IPS DF 6.9 (cell line): ENCODE measurements at regions not wholly inside any gene's neighbourhood (a gene's known extent, or its start where the extent isn't known, plus 50 kb on each side); places are given as distances from the start of the nearest gene placed in this dataset.
"Not testable (repeated sequence)": the region's sequence is repeated elsewhere in the genome, so short reads cannot be mapped to it uniquely, and the experiment has no call there.

Experiments
- DNase-seq: peaks from one replicate; pipeline ENCODE4 v3.0.0-alpha.2; 2013; ENCODE audit warnings: low read depth, low spot score
- H3K27ac ChIP-seq: one replicate; pipeline ENCODE4 v1.5.1; 2013; ENCODE audit warnings: low read length, control low read depth
- H3K27me3 ChIP-seq: 2 replicates; pipeline ENCODE4 v1.6.1; 2013; ENCODE audit warnings: mild to moderate bottlenecking, low read length; ENCODE audit not compliant: control insufficient read depth, insufficient read depth
- H3K36me3 ChIP-seq: 2 replicates; pipeline ENCODE4 v1.6.1; 2013; ENCODE audit warnings: low read length; ENCODE audit not compliant: control insufficient read depth, insufficient read depth
- H3K4me1 ChIP-seq: 2 replicates; pipeline ENCODE4 v1.6.1; 2013; ENCODE audit warnings: low read length; ENCODE audit not compliant: control insufficient read depth, insufficient read depth
- H3K4me3 ChIP-seq: 2 replicates; pipeline ENCODE4 v1.5.1; 2013; ENCODE audit warnings: mild to moderate bottlenecking, low read length
- H3K9me3 ChIP-seq: 2 replicates; pipeline ENCODE4 v1.6.1; 2013; ENCODE audit warnings: low read length, inconsistent platforms; ENCODE audit not compliant: control insufficient read depth, insufficient read depth
- WGBS: extraction: QIAGEN DNeasy Blood & Tissue Kit; methylation state at CpG from one replicate; pipeline ENCODE4 v1.1.7; 2013; ENCODE audit warnings: mixed read lengths, missing lambda C conversion rate; ENCODE audit not compliant: insufficient read length, insufficient coverage; 5-methylcytosine and 5-hydroxymethylcytosine counted together

GRCh38 chr12:131214936-131215335 is 261.2 kb downstream of the ADGRD1 start:
- H3K9me3 ChIP-seq, H3K27me3 ChIP-seq, H3K27ac ChIP-seq, H3K4me3 ChIP-seq, DNase-seq, H3K36me3 ChIP-seq, H3K4me1 ChIP-seq: not testable (repeated sequence)
- WGBS, result no CpG with 5 or more reads among the region's 12 CpGs

- H3K27me3 ChIP-seq, H3K27ac ChIP-seq, H3K36me3 ChIP-seq, H3K9me3 ChIP-seq, H3K4me1 ChIP-seq, DNase-seq, H3K4me3 ChIP-seq: not testable (repeated sequence)
- WGBS, result no CpG with 5 or more reads among the region's 14 CpGs
Observed at GRCh38 chr12:131216587-131216986, 262.9 kb downstream of the ADGRD1 start.

GRCh38 chr12:131217024-131217586 is 263.4 kb downstream of the ADGRD1 start:
- Histone ChIP-seq H3K9me3 (no peaks in the 10 kb centered on the region), H3K4me1 (peaks cover 2% of the 10 kb centered on the region), H3K27me3 (no peaks in the 10 kb centered on the region), H3K4me3 (no peak overlapping the region), H3K27ac (no peak overlapping the region), H3K36me3 (no peaks in the 10 kb centered on the region)
- no peak for DNase-seq
- no CpG with 5 or more reads among the region's 22 CpGs for WGBS

- no peaks in the 10 kb centered on the region for H3K9me3 ChIP-seq
- H3K4me3 ChIP-seq, result no peak overlapping the region
- peaks cover 5% of the 10 kb centered on the region for H3K4me1 ChIP-seq
- H3K27ac ChIP-seq, result no peak overlapping the region
- DNase-seq, result no peak
- no CpG with 5 or more reads among the region's 27 CpGs for WGBS
- H3K36me3 ChIP-seq, result no peaks in the 10 kb centered on the region
- no peaks in the 10 kb centered on the region for H3K27me3 ChIP-seq
Observed at GRCh38 chr12:131218026-131218922, 264.6 kb downstream of the ADGRD1 start.

GRCh38 chr12:131218923-131219669 is 265.4 kb downstream of the ADGRD1 start:
- no CpG with 5 or more reads among the region's 15 CpGs for WGBS
- DNase-seq, result no peak
- Histone ChIP-seq H3K36me3 (no peaks in the 10 kb centered on the region), H3K4me3 (no peak overlapping the region), H3K27me3 (no peaks in the 10 kb centered on the region), H3K9me3 (no peaks in the 10 kb centered on the region), H3K4me1 (peaks cover 9% of the 10 kb centered on the region), H3K27ac (no peak overlapping the region)

- Histone ChIP-seq H3K36me3 (no peaks in the 10 kb centered on the region), H3K4me1 (peaks cover 9% of the 10 kb centered on the region), H3K27ac (no peak overlapping the region), H3K9me3 (no peaks in the 10 kb centered on the region), H3K4me3 (no peak overlapping the region), H3K27me3 (no peaks in the 10 kb centered on the region)
- no peak for DNase-seq
- no CpG with 5 or more reads among the region's 11 CpGs for WGBS
Observed at GRCh38 chr12:131219670-131220330, 266.1 kb downstream of the ADGRD1 start.

- H3K9me3 ChIP-seq, result no peaks in the 10 kb centered on the region
- H3K4me3 ChIP-seq, result no peak overlapping the region
- DNase-seq, result no peak
- no peak overlapping the region for H3K27ac ChIP-seq
- no peaks in the 10 kb centered on the region for H3K36me3 ChIP-seq
- no peaks in the 10 kb centered on the region for H3K27me3 ChIP-seq
- H3K4me1 ChIP-seq, result peaks cover 9% of the 10 kb centered on the region
- no CpG with 5 or more reads among the region's 6 CpGs for WGBS
Observed at GRCh38 chr12:131220331-131220685, 266.6 kb downstream of the ADGRD1 start.

- Histone ChIP-seq H3K27me3 (no peaks in the 10 kb centered on the region), H3K4me1 (peaks cover 9% of the 10 kb centered on the region), H3K27ac (no peak overlapping the region), H3K36me3 (no peaks in the 10 kb centered on the region), H3K4me3 (no peak overlapping the region), H3K9me3 (no peaks in the 10 kb centered on the region)
- no peak for DNase-seq
- WGBS, result no CpG with 5 or more reads among the region's 17 CpGs
Observed at GRCh38 chr12:131221061-131221956, 267.6 kb downstream of the ADGRD1 start.

GRCh38 chr12:131221957-131222328 is 268.2 kb downstream of the ADGRD1 start:
- H3K36me3 ChIP-seq, result no peaks in the 10 kb centered on the region
- no peak overlapping the region for H3K4me3 ChIP-seq
- no peak overlapping the region for H3K27ac ChIP-seq
- DNase-seq, result no peak
- no CpG with 5 or more reads among the region's 5 CpGs for WGBS
- H3K27me3 ChIP-seq, result no peaks in the 10 kb centered on the region
- no peaks in the 10 kb centered on the region for H3K9me3 ChIP-seq
- peaks cover 9% of the 10 kb centered on the region for H3K4me1 ChIP-seq
